ENCODE measurements at regions not wholly inside any gene's neighbourhood (a gene's known extent, or its start where the extent isn't known, plus 50 kb on each side); places are given as distances from the start of the nearest gene placed in this dataset.

- TF ChIP-seq CTCF (conservative IDR thresholded peaks at IDR 0.05; ENCODE audit: low read depth, low read length) (no peak), EZH2 (IDR thresholded peaks at IDR 0.05; ENCODE audit: borderline replicate concordance, low read depth, low read length, poor library complexity, severe bottlenecking) (no peak)
These were observed 453.9 kb downstream of the SQOR start for GRCh38 chr15:46088486-46089445.
